Stimulated activated CD8-positive, alpha-beta memory T cell treated with anti-CD3 and anti-CD28 coated beads, Interleukin-15, amount 100 ng/mL, for 4 hours (primary cell): ENCODE measurements at regions not wholly inside any gene's neighbourhood (a gene's known extent, or its start where the extent isn't known, plus 50 kb on each side); places are given as distances from the start of the nearest gene placed in this dataset.
"Not testable (repeated sequence)": the region's sequence is repeated elsewhere in the genome, so short reads cannot be mapped to it uniquely, and the experiment has no call there.

Experiments used
- DNase-seq, 2 donors: peaks; one replicate each; pipeline ENCODE4 v3.0.0-alpha.2; 2020; ENCODE audit warnings: low read depth in 2 of 2

DNA sequence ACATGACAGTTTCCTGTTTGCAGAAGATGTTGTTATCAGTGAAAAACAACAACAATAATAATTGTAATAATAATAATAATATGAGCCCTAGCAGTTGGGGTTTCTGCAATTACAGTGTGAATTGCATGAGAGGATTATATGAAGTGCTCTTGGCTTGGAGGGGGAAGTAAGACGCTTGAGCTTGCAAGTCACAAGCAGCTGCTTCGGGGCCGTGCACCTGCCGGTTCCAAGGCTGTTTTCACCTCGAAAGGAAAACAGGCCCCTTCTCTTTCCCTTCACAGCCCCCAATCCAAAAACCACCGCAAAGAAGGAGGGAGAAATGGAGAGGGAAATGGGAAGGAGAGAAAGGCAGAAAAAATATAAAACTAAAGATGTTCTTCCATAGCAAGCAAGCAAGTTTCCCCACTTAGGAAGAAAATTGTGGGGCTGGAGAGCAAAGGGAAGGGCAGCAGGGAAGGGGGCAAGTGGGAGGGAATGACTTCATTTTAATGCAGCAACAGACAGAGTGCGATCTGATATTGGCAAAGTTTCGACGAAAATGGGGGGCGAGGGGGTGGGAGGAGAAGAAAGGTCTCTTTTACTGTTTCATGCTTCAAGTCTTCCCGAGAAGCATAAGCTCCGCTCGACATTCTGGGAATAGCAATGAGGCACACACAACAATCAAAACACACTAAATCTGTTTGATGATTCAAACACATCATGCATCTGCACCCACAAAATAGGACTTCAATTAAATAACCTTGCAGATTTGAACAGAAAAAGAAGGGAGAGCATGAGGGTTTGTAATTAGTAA, 284.2 kb upstream of the ATP11B start:
- DNase-seq, result no peak

- DNase-seq, result no peak
These were observed 283.4 kb upstream of the ATP11B start for GRCh38 chr3:182509844-182510460.

GRCh38 chr3:182514236-182514964, 278.9 kb upstream of the ATP11B start:
- DNase-seq, result no peak

GRCh38 chr3:182516597-182517336, 276.5 kb upstream of the ATP11B start:
- no peak for DNase-seq

DNA sequence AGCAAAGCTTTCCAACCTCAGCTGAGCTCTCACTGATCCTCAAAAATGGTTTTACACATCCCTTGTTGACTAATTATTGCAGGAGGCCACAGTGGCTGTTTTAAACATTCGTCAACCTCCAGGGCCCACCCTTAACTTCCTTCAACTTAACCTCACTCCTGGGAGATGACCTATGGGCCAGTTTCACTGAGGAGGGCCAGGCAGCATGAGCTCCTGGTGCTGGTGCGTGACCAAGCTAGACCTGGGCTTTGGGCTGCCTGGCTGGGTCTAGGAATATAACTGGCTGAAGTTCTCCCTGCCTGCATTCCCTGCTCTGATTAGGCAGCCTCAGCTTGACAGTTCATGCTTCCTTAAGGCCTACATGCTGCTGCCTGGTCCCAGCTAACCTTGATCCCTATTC, 273.7 kb upstream of the ATP11B start:
- no peak for DNase-seq

DNA sequence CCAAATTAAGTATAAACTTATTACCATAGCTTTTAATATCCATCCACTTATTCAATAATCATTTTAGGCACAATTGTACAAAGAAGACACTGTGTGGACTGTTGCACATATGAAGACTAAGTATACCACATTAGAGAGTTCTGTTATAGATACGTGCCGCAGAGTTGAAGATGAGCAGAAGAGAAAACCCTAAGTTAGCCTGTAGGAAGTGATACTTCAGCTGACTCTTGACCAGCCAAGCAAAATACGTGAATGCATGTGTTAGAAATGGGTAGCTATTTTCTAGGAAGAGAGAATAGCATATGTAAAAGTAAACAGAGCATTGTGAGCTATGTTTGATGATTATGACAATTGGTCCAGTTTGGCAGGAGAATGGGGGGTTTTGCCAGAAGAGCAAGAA, 272.0 kb upstream of the ATP11B start:
- no peak for DNase-seq

DNA sequence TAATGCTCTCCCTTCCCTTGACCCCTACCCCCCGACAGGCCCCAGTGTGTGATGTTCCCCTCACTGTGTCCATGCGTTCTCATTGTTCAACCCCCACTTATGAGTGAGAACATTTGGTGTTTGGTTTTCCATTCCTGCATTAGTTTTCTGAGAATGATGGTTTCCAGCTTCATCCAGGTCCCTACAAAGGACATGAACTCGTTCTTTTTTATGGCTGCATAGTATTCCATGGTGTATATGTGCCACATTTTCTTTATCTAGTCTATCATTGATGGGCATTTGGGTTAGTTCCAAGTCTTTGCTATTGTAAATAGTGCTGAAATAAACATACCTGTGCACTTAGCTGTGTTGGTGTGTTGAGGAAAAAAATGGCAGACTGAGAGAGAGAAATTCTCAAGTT, 269.9 kb upstream of the ATP11B start:
- DNase-seq, result not testable (repeated sequence)

DNA sequence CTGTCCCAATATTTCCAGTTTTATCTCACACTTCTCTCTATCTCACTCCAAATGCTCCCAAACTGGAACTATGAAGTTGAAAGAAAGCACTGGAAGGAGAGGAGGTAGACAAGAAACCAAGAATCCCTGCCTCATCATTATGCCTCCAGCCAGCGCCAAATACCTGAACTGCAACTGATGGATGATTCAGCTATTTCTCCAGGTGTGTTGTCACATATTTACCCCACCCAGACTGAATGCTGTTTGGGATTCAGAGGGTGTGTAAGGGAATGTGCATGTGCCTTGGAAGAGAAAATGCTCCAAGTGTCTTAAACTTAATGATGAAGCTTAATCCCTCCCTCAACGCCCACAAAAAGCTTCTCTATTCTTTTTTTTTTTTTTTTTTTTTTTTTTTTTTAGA, 269.5 kb upstream of the ATP11B start:
- DNase-seq, result no peak

GRCh38 chr3:182524711-182525401, 268.4 kb upstream of the ATP11B start:
- DNase-seq, result no peak

- DNase-seq, result no peak
These were observed 267.4 kb upstream of the ATP11B start for GRCh38 chr3:182525766-182526374.

- DNase-seq, result no peak
These were observed 265.6 kb upstream of the ATP11B start for GRCh38 chr3:182527745-182528144.

- no peak for DNase-seq
These were observed 263.0 kb upstream of the ATP11B start for GRCh38 chr3:182530316-182530715.

- DNase-seq, result no peak
These were observed 259.9 kb upstream of the ATP11B start for GRCh38 chr3:182533394-182533793.

DNA sequence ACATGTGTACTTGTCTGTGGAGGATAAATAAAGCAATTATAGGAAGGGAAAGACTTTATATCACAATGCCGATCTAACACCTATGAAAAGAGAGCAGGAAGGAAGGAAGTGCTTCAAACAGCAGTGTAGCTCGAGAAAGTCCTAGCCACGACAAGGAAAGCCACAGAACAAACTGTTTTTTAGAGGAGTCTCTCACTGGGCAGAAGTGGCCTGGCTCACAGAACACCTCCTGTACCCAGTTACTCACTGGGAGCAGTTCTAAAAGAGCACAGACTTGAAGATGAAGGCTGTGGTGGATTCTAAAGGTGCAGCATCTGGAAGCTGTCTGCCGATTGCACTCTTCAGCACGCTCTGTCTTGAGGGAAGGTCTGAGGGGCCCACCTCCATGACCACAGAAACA, 248.8 kb upstream of the ATP11B start:
- DNase-seq, result no peak

DNA sequence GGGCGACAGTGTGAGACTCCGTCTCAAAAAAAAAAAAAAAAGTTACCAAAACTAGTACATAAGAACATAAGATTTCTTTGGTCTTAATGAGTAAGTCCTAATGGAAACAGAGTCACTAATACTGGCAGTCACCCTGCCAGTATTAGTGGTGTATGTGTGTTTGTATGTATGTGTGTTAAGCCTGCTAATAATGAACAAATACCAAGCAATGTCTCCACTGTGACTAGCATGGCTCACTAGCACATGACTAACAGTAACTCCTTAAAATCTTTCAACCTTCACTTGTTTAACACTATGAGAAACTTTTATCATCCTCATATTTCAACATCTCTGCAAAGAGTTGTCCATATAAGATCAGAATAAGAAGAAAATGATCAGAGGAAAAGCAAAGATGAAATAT, 231.0 kb upstream of the ATP11B start:
- no peak for DNase-seq

GRCh38 chr3:182565916-182566796, 227.1 kb upstream of the ATP11B start:
- DNase-seq, result no peak

GRCh38 chr3:182567700-182568099, 225.6 kb upstream of the ATP11B start:
- no peak for DNase-seq

DNA sequence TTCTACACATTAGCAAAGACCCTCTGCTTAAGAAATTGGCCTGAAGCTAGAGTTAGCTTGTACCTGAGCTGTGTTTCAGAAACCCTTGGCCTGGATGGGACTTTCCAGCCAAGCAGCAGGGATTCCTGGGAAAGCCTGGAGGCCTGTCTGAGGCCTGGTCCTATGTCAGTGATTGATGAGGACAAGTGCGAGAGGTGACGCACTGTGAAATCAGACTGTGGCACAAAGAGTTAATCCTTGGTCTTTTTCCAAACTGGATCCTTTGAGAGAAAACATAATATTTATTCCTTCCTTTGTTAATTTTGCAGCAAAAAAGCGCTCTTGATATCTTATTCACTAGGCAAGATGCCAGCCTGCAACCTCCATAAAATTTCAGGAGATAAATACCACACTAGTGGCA, 225.0 kb upstream of the ATP11B start:
- no peak for DNase-seq

DNA sequence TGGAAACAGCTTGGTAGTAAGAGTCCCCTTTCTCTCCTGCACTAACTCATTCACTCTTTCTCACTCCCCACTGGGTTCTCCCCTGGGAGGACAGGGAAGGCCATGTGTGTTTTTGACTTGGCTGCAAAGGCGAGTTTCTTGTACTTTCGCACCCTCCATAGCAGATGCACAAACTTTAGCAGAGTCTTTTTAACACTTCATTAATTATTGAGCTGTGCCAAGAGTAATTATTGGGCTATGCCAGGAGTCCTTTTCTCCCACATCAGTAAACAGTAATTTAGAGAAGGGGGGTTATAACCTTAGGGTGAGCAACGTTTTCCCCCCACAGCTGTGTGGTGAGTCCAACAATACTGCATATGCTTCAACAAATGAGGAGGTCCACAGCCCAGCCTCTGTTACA, 224.4 kb upstream of the ATP11B start:
- DNase-seq, result no peak

- no peak for DNase-seq
These were observed 222.2 kb upstream of the ATP11B start for GRCh38 chr3:182570946-182571594.
